ENCODE measurements at regions not wholly inside any gene's neighbourhood (a gene's known extent, or its start where the extent isn't known, plus 50 kb on each side); places are given as distances from the start of the nearest gene placed in this dataset.

DNA sequence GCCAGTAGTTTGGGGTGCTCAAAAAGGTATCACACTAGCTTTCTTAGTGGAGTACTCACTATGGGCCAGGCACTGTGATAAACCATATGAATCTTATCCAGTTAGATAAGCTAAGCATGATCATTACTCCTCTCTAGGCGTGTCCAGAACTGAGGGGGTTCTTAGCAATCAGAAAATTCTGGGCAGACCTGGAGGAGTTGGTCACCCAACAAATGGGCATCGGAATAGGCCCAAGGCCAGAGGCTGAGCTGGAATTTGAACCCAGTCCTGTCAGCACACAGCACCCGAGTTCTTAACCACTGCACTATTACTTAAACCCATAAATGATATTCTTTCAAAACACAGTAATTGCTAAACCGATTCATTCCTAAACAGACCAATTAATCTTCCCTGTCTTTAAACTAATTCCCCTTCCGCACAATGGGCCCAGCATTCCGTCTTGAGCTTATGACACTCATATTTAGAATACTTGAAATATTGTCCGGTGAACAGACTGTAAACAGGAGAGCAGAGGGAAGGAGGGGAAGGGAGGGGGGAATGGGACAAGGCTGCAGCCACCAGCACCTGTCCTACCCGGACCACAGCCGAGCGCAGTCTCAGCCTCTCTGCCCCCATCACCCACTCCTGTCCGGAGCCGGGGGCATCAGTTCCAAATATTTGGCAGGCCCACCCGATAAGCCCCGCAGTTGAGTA is 113.0 kb upstream of the GADD45A start:
- no peak for TF ChIP-seq EZH2 (IDR thresholded peaks at IDR 0.05; ENCODE audit: low read depth)
- TF ChIP-seq, protein P1, sequence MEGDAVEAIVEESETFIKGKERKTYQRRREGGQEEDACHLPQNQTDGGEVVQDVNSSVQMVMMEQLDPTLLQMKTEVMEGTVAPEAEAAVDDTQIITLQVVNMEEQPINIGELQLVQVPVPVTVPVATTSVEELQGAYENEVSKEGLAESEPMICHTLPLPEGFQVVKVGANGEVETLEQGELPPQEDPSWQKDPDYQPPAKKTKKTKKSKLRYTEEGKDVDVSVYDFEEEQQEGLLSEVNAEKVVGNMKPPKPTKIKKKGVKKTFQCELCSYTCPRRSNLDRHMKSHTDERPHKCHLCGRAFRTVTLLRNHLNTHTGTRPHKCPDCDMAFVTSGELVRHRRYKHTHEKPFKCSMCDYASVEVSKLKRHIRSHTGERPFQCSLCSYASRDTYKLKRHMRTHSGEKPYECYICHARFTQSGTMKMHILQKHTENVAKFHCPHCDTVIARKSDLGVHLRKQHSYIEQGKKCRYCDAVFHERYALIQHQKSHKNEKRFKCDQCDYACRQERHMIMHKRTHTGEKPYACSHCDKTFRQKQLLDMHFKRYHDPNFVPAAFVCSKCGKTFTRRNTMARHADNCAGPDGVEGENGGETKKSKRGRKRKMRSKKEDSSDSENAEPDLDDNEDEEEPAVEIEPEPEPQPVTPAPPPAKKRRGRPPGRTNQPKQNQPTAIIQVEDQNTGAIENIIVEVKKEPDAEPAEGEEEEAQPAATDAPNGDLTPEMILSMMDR (conservative IDR thresholded peaks at IDR 0.05) = no peak

All from PC-9 (cell line).